Fibroblast of lung (primary cell): ENCODE measurements at regions not wholly inside any gene's neighbourhood (a gene's known extent, or its start where the extent isn't known, plus 50 kb on each side); places are given as distances from the start of the nearest gene placed in this dataset.

Source experiments
- EZH2 ChIP-seq: IDR thresholded peaks from 2 replicates; pipeline ENCODE4 v1.5.1; 2012; ENCODE audit warnings: low read length, control low read depth, mild to moderate bottlenecking; ENCODE audit errors: missing control alignments
- TF ChIP-seq, protein P1 (sequence below), 2 donors: IDR thresholded peaks in 1 of 2; conservative IDR thresholded peaks in 1 of 2; 1 replicate in 1 of 2; 2 replicates in 1 of 2; pipeline ENCODE4 v1.5.1; 2011 to 2012; ENCODE audit warnings: low read length in 2 of 2, control low read depth in 1 of 2, inconsistent platforms in 1 of 2, low read depth in 1 of 2, mild to moderate bottlenecking in 1 of 2

DNA sequence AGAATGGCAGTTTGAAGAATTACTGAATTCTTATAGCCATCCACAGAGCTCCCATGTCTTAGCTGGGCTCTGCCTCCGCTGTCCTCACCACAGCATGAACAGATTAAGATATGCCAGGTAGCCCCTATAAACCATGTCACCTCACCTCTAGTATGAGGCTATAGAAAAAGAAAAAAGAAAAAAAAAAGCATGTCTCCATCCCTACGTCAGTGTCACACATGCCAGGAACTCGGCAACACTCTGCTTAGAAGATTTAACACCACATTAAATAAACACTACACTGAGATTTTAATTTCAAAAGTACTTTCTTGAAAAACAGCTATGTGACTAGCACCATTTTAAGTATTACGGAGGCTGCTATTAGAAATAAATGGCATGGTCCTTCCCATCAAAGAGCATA is 149.4 kb downstream of the CAPZA3 start:
- TF ChIP-seq, protein P1, sequence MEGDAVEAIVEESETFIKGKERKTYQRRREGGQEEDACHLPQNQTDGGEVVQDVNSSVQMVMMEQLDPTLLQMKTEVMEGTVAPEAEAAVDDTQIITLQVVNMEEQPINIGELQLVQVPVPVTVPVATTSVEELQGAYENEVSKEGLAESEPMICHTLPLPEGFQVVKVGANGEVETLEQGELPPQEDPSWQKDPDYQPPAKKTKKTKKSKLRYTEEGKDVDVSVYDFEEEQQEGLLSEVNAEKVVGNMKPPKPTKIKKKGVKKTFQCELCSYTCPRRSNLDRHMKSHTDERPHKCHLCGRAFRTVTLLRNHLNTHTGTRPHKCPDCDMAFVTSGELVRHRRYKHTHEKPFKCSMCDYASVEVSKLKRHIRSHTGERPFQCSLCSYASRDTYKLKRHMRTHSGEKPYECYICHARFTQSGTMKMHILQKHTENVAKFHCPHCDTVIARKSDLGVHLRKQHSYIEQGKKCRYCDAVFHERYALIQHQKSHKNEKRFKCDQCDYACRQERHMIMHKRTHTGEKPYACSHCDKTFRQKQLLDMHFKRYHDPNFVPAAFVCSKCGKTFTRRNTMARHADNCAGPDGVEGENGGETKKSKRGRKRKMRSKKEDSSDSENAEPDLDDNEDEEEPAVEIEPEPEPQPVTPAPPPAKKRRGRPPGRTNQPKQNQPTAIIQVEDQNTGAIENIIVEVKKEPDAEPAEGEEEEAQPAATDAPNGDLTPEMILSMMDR (conservative IDR thresholded peaks at IDR 0.05 in 1 of 2, IDR thresholded peaks at IDR 0.05 in 1 of 2; ENCODE audit: low read depth in 1 of 2, low read length in 2 of 2), result no peak
- no peak for TF ChIP-seq EZH2
